ENCODE measurements at regions not wholly inside any gene's neighbourhood (a gene's known extent, or its start where the extent isn't known, plus 50 kb on each side); places are given as distances from the start of the nearest gene placed in this dataset.

- H2AFZ ChIP-seq (ENCODE audit: low read depth, low read length), result no peak overlapping the region
- ATAC-seq (ENCODE audit: insufficient read depth, low read depth) (no peak), DNase-seq (no peak)
- H3K4me3 ChIP-seq (ENCODE audit: low read depth in 1 of 2, low read length in 2 of 2), result no peak overlapping the region
- no peaks in the 10 kb centered on the region for H4K20me1 ChIP-seq (ENCODE audit: insufficient read depth, low read length)
- no peak overlapping the region for H3K9ac ChIP-seq (ENCODE audit: low read depth, low read length)
- no peak overlapping the region for H3K27ac ChIP-seq (ENCODE audit: low read length)
- no peaks in the 10 kb centered on the region for H3K27me3 ChIP-seq (ENCODE audit: insufficient read depth, low read length, poor library complexity)
- H3K9me3 ChIP-seq (ENCODE audit: insufficient read depth, low read length, severe bottlenecking), result no peaks in the 10 kb centered on the region
- no peaks in the 10 kb centered on the region for H3K4me1 ChIP-seq (ENCODE audit: insufficient read depth, low read length)
- no peaks in the 10 kb centered on the region for H3K79me2 ChIP-seq (ENCODE audit: insufficient read depth, low read length)
- no peaks in the 10 kb centered on the region for H3K36me3 ChIP-seq (ENCODE audit: insufficient read depth, low read length)
- no peak for TF ChIP-seq EZH2 (IDR thresholded peaks at IDR 0.05; ENCODE audit: borderline replicate concordance, low read depth, low read length, severe bottlenecking)
- no peak overlapping the region for H3K4me2 ChIP-seq (ENCODE audit: insufficient read depth, low read length)
Measured at GRCh38 chr18:60117321-60117720, 217.5 kb downstream of the PMAIP1 start.

GRCh38 chr18:60113396-60113795, 213.6 kb downstream of the PMAIP1 start:
- Histone ChIP-seq H3K36me3 (ENCODE audit: insufficient read depth, low read length) (no peaks in the 10 kb centered on the region), H3K9me3 (ENCODE audit: insufficient read depth, low read length, severe bottlenecking) (no peaks in the 10 kb centered on the region), H3K4me3 (ENCODE audit: low read depth in 1 of 2, low read length in 2 of 2) (no peak overlapping the region), H3K27me3 (ENCODE audit: insufficient read depth, low read length, poor library complexity) (no peaks in the 10 kb centered on the region), H4K20me1 (ENCODE audit: insufficient read depth, low read length) (no peaks in the 10 kb centered on the region), H2AFZ (ENCODE audit: low read depth, low read length) (no peak overlapping the region), H3K79me2 (ENCODE audit: insufficient read depth, low read length) (no peaks in the 10 kb centered on the region), H3K9ac (ENCODE audit: low read depth, low read length) (no peak overlapping the region), H3K4me1 (ENCODE audit: insufficient read depth, low read length) (no peaks in the 10 kb centered on the region), H3K4me2 (ENCODE audit: insufficient read depth, low read length) (no peak overlapping the region), H3K27ac (ENCODE audit: low read length) (no peak overlapping the region)
- ATAC-seq (ENCODE audit: insufficient read depth, low read depth), result no peak
- TF ChIP-seq EZH2 (IDR thresholded peaks at IDR 0.05; ENCODE audit: borderline replicate concordance, low read depth, low read length, severe bottlenecking) (no peak), CTCF (IDR thresholded peaks at IDR 0.05; ENCODE audit: borderline replicate concordance, extremely low read depth, low read length, poor library complexity, severe bottlenecking) (no peak)
- DNase-seq, result no peak

- H3K4me1 ChIP-seq (ENCODE audit: insufficient read depth, low read length), result no peaks in the 10 kb centered on the region
- H2AFZ ChIP-seq (ENCODE audit: low read depth, low read length), result no peak overlapping the region
- no peaks in the 10 kb centered on the region for H3K9me3 ChIP-seq (ENCODE audit: insufficient read depth, low read length, severe bottlenecking)
- no peaks in the 10 kb centered on the region for H3K27me3 ChIP-seq (ENCODE audit: insufficient read depth, low read length, poor library complexity)
- no peak overlapping the region for H3K9ac ChIP-seq (ENCODE audit: low read depth, low read length)
- H3K36me3 ChIP-seq (ENCODE audit: insufficient read depth, low read length), result no peaks in the 10 kb centered on the region
- no peak overlapping the region for H3K27ac ChIP-seq (ENCODE audit: low read length)
- ATAC-seq (ENCODE audit: insufficient read depth, low read depth) (no peak), DNase-seq (no peak)
- TF ChIP-seq EZH2 (IDR thresholded peaks at IDR 0.05; ENCODE audit: borderline replicate concordance, low read depth, low read length, severe bottlenecking) (no peak), CTCF (IDR thresholded peaks at IDR 0.05; ENCODE audit: borderline replicate concordance, extremely low read depth, low read length, poor library complexity, severe bottlenecking) (no peak)
- no peaks in the 10 kb centered on the region for H3K79me2 ChIP-seq (ENCODE audit: insufficient read depth, low read length)
- no peak overlapping the region for H3K4me3 ChIP-seq (ENCODE audit: low read depth in 1 of 2, low read length in 2 of 2)
- no peak overlapping the region for H3K4me2 ChIP-seq (ENCODE audit: insufficient read depth, low read length)
- no peaks in the 10 kb centered on the region for H4K20me1 ChIP-seq (ENCODE audit: insufficient read depth, low read length)
Measured at GRCh38 chr18:60112369-60112768, 212.6 kb downstream of the PMAIP1 start.

- ATAC-seq (ENCODE audit: insufficient read depth, low read depth), result no peak
- Histone ChIP-seq H2AFZ (ENCODE audit: low read depth, low read length) (no peak overlapping the region), H3K9ac (ENCODE audit: low read depth, low read length) (no peak overlapping the region), H3K9me3 (ENCODE audit: insufficient read depth, low read length, severe bottlenecking) (no peaks in the 10 kb centered on the region), H3K27me3 (ENCODE audit: insufficient read depth, low read length, poor library complexity) (no peaks in the 10 kb centered on the region), H3K79me2 (ENCODE audit: insufficient read depth, low read length) (no peaks in the 10 kb centered on the region), H3K4me1 (ENCODE audit: insufficient read depth, low read length) (no peaks in the 10 kb centered on the region), H3K36me3 (ENCODE audit: insufficient read depth, low read length) (no peaks in the 10 kb centered on the region), H3K4me3 (ENCODE audit: low read depth in 1 of 2, low read length in 2 of 2) (no peak overlapping the region), H3K27ac (ENCODE audit: low read length) (no peak overlapping the region), H3K4me2 (ENCODE audit: insufficient read depth, low read length) (no peak overlapping the region), H4K20me1 (ENCODE audit: insufficient read depth, low read length) (no peaks in the 10 kb centered on the region)
- TF ChIP-seq CTCF (IDR thresholded peaks at IDR 0.05; ENCODE audit: borderline replicate concordance, extremely low read depth, low read length, poor library complexity, severe bottlenecking), result no peak
- no peak for TF ChIP-seq EZH2 (IDR thresholded peaks at IDR 0.05; ENCODE audit: borderline replicate concordance, low read depth, low read length, severe bottlenecking)
- no peak for DNase-seq
Measured at GRCh38 chr18:60111525-60111924, 211.7 kb downstream of the PMAIP1 start.

All from DND-41 (cell line).